ENCODE measurements at regions not wholly inside any gene's neighbourhood (a gene's known extent, or its start where the extent isn't known, plus 50 kb on each side); places are given as distances from the start of the nearest gene placed in this dataset.

- no peaks in the 10 kb centered on the region for H3K9me3 ChIP-seq (ENCODE audit: low read depth)
- H3K27me3 ChIP-seq, result no peaks in the 10 kb centered on the region
- no peak for DNase-seq (ENCODE audit: low read depth in 1 of 2, low spot score in 1 of 2)
- no peaks in the 10 kb centered on the region for H3K4me1 ChIP-seq (ENCODE audit: low read depth)
- H3K4me3 ChIP-seq, result no peak overlapping the region
- H3K27ac ChIP-seq, result no peak overlapping the region
- no peak for TF ChIP-seq CTCF (IDR thresholded peaks at IDR 0.05; ENCODE audit: low read depth, low read length)
- no peaks in the 10 kb centered on the region for H3K36me3 ChIP-seq
These were observed 224.9 kb upstream of the PCDH7 start for GRCh38 chr4:30495251-30495650.

GRCh38 chr4:30495651-30496310, 224.4 kb upstream of the PCDH7 start:
- DNase-seq (ENCODE audit: low read depth in 1 of 2, low spot score in 1 of 2), result no peak
- Histone ChIP-seq H3K27ac (no peak overlapping the region), H3K36me3 (no peaks in the 10 kb centered on the region), H3K4me1 (ENCODE audit: low read depth) (no peaks in the 10 kb centered on the region), H3K27me3 (no peaks in the 10 kb centered on the region), H3K9me3 (ENCODE audit: low read depth) (no peaks in the 10 kb centered on the region), H3K4me3 (no peak overlapping the region)
- TF ChIP-seq CTCF (IDR thresholded peaks at IDR 0.05; ENCODE audit: low read depth, low read length), result no peak

- no peak for TF ChIP-seq CTCF (IDR thresholded peaks at IDR 0.05; ENCODE audit: low read depth, low read length)
- no peak overlapping the region for H3K4me3 ChIP-seq
- no peaks in the 10 kb centered on the region for H3K27me3 ChIP-seq
- H3K36me3 ChIP-seq, result no peaks in the 10 kb centered on the region
- DNase-seq (ENCODE audit: low read depth in 1 of 2, low spot score in 1 of 2), result no peak
- H3K9me3 ChIP-seq (ENCODE audit: low read depth), result no peaks in the 10 kb centered on the region
- H3K4me1 ChIP-seq (ENCODE audit: low read depth), result no peaks in the 10 kb centered on the region
- H3K27ac ChIP-seq, result no peak overlapping the region
These were observed 208.4 kb upstream of the PCDH7 start for GRCh38 chr4:30511751-30512150.

- Histone ChIP-seq H3K27ac (no peak overlapping the region), H3K9me3 (ENCODE audit: low read depth) (no peaks in the 10 kb centered on the region), H3K27me3 (no peaks in the 10 kb centered on the region), H3K36me3 (no peaks in the 10 kb centered on the region), H3K4me1 (ENCODE audit: low read depth) (no peaks in the 10 kb centered on the region), H3K4me3 (no peak overlapping the region)
- no peak for DNase-seq (ENCODE audit: low read depth in 1 of 2, low spot score in 1 of 2)
- no peak for TF ChIP-seq CTCF (IDR thresholded peaks at IDR 0.05; ENCODE audit: low read depth, low read length)
These were observed 202.0 kb upstream of the PCDH7 start for GRCh38 chr4:30518211-30518610.

GRCh38 chr4:30525662-30526315, 194.4 kb upstream of the PCDH7 start:
- TF ChIP-seq CTCF (IDR thresholded peaks at IDR 0.05; ENCODE audit: low read depth, low read length), result no peak
- no peak overlapping the region for H3K27ac ChIP-seq

More at GRCh38 chr4:30525662-30526315, 194.4 kb upstream of the PCDH7 start:
- no peak overlapping the region for H3K4me3 ChIP-seq
- H3K27me3 ChIP-seq, result no peaks in the 10 kb centered on the region
- H3K4me1 ChIP-seq (ENCODE audit: low read depth), result no peaks in the 10 kb centered on the region
- no peaks in the 10 kb centered on the region for H3K9me3 ChIP-seq (ENCODE audit: low read depth)
- no peak for DNase-seq (ENCODE audit: low read depth in 1 of 2, low spot score in 1 of 2)
- H3K36me3 ChIP-seq, result no peaks in the 10 kb centered on the region
